HG03460 (cell line): ENCODE measurements at regions not wholly inside any gene's neighbourhood (a gene's known extent, or its start where the extent isn't known, plus 50 kb on each side); places are given as distances from the start of the nearest gene placed in this dataset.

Experiments used
- ATAC-seq: cut with Tn5 transposase; IDR thresholded peaks from one replicate; pipeline ENCODE4 v1.9.1; 2021; ENCODE audit not compliant: unreplicated experiment

GRCh38 chr20:41811456-41811855, 193.3 kb upstream of the CHD6 start:
- ATAC-seq = no peak

- no peak for ATAC-seq
Measured at GRCh38 chr20:41800040-41800439, 181.9 kb upstream of the CHD6 start.

- ATAC-seq = no peak
Measured at GRCh38 chr20:41798930-41799502, 180.8 kb upstream of the CHD6 start.

- ATAC-seq = no peak
Measured at GRCh38 chr20:41786158-41786557, 168.0 kb upstream of the CHD6 start.

- no peak for ATAC-seq
Measured at GRCh38 chr20:41784209-41784958, 166.2 kb upstream of the CHD6 start.

- ATAC-seq = peak; percentile 79
Measured at GRCh38 chr20:41783423-41784208, 165.4 kb upstream of the CHD6 start.

GRCh38 chr20:41782730-41783406, 164.7 kb upstream of the CHD6 start:
- ATAC-seq = no peak

GRCh38 chr20:41782255-41782654, 164.1 kb upstream of the CHD6 start:
- no peak for ATAC-seq

- ATAC-seq = no peak
Measured at GRCh38 chr20:41776421-41776820, 158.2 kb upstream of the CHD6 start.

GRCh38 chr20:41774291-41774690, 156.1 kb upstream of the CHD6 start:
- no peak for ATAC-seq

GRCh38 chr20:41770965-41771364, 152.8 kb upstream of the CHD6 start:
- ATAC-seq = no peak

GRCh38 chr20:41770427-41770826, 152.2 kb upstream of the CHD6 start:
- ATAC-seq = no peak

GRCh38 chr20:41769592-41770018, 151.4 kb upstream of the CHD6 start:
- no peak for ATAC-seq

- no peak for ATAC-seq
Measured at GRCh38 chr20:41750137-41750536, 132.0 kb upstream of the CHD6 start.

GRCh38 chr20:41748756-41749582, 130.8 kb upstream of the CHD6 start:
- no peak for ATAC-seq

GRCh38 chr20:41748051-41748450, 129.9 kb upstream of the CHD6 start:
- ATAC-seq = no peak

- ATAC-seq = no peak
Measured at GRCh38 chr20:41747226-41747625, 129.0 kb upstream of the CHD6 start.

- ATAC-seq = no peak
Measured at GRCh38 chr20:41746635-41747034, 128.5 kb upstream of the CHD6 start.

- ATAC-seq = no peak
Measured at GRCh38 chr20:41738604-41739206, 120.5 kb upstream of the CHD6 start.

- ATAC-seq = no peak
Measured at GRCh38 chr20:41735949-41736348, 117.8 kb upstream of the CHD6 start.
